HG03558 (cell line): ENCODE measurements at regions not wholly inside any gene's neighbourhood (a gene's known extent, or its start where the extent isn't known, plus 50 kb on each side); places are given as distances from the start of the nearest gene placed in this dataset.

Experiments
- ATAC-seq: cut with Tn5 transposase; IDR thresholded peaks from one replicate; pipeline ENCODE4 v1.9.1; 2021; ENCODE audit warnings: moderate number of reproducible peaks; ENCODE audit not compliant: unreplicated experiment; ENCODE audit errors: extremely low read depth

- no peak for ATAC-seq
These were observed 281.2 kb upstream of the THBS1 start for GRCh38 chr15:39299486-39300267.

DNA sequence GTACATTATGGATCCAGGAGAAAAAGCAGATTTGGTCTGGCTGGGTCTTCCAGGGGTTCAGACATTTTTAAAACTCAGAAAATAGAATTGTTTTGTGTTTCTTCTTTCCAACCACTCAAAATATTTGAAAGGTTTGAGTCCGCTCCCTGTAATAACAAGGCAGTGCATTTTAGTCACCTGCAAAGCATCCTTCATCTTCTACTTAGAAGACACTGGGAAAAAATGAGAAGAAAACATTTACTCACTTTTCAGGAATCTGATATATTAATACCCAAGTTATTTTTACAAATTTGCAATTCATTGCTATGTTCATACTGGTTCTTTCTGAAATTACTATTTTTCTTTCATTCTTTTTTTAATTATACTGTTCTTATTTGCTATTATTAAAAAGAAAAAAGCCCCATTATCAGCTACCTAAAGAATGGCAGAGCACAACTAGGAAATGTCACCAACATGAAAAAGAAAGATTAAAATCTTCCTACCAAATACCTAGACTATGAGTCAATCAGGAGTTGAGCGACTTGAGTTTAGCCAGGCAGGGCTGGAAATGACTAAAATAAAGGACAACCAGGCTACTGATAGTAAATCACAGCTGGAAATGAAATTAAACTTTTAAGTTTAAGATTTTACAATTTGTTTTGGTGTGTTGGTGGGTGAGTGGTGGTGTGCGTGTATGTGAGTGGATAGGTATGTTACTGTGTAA lies 280.3 kb upstream of the THBS1 start:
- ATAC-seq, result no peak

DNA sequence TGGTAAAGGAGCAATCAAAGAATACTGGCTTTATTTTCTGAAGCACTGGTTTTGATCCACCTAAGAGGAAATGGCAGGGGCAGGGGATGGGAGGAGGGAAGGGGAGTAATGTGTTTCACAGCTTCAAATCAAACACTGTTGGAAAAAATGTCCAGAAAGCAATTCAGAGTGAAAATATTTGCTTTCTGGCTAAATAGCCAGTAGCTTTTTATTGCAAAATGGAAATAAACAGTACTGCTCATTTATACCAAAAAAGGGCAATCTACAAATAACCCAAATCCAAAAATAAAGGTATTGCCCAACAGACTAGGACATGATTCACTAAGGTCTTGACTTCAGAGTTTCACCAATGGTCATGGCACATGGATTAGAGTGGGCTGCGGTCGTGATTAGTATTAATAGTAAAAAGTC lies 279.3 kb upstream of the THBS1 start:
- no peak for ATAC-seq

- no peak for ATAC-seq
These were observed 277.9 kb upstream of the THBS1 start for GRCh38 chr15:39302936-39303335.

DNA sequence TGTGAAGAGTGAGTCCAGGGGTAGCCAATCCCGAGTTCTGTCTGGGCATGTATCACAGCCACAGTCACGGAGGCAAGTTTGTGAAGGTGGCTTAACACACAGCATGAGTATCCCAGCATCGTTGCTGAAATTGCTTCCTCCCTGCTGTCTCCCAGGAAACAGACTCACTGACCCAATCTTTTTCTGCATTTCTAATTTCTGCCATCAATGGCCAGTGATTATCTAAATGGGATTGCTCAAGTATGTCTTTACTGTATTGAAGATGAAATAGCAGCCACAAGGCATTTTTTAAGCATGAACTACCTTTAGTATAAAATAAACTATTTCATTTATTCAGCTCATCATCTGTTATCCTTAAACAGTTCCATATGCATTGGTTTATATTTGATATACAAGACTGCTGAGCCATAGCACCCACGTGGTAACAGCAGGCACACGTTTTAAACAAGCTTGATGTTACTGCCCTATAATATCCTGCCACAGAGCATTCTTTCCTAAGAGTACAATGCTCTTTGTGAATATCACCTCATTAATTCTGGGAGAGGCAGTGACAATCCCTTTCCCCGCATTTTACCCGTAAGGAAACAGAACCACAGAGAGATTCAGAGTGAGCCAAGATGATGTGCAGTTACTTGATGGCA lies 276.6 kb upstream of the THBS1 start:
- ATAC-seq, result no peak

DNA sequence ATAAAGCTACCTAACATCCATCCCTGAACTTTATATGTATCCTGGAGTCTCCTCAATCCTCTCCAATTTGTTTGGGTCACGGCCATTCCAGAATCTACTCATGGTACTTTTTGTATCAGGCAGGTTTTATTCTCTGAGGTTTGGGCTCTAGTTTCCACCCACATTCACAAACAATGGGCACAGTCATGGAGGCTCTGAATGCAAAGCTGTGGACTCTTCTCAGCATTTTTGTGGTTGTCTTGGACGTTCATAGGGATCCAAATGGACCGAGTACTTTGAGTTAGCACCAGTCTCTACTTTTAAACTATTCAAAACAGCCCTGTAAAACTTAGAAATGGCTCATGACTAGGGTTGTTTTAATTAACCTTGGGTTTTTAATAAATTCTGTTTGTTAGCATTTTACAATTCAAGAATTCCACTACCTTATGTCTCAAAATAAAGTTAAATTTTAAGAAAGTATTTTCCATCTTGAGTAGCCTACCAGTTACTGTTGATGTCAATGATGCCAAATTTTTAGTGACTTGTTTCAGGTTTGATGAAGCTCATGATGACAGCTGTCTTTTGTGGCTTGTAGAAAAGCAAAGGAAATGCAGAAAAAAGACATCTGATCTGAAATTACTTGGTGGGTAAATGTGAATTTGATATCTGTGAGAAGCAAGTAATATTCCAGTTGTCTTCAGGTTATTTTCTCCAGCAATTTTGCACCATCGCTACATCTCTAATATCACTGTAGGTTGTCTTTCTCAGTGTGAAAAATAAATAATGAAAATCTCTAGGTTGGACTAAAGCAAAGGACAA lies 275.7 kb upstream of the THBS1 start:
- ATAC-seq, result no peak

DNA sequence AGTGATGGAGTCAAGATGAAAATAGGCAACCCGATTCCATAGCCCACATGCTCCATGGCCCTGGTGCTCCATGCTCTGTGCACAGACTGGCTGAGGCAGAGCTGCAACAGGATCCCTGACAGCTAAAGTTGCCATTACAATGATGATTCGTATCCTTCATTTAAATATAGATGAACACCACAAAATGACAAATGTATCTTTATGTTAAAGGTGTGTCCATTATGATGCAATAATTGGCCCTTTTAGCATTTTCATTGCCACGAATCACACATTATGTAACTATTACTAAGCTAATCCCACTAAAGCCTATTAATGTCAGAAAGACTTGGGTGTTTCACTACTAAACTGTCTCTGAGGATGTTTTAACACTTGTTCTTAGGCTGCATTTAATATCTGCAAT lies 270.2 kb upstream of the THBS1 start:
- ATAC-seq, result no peak

DNA sequence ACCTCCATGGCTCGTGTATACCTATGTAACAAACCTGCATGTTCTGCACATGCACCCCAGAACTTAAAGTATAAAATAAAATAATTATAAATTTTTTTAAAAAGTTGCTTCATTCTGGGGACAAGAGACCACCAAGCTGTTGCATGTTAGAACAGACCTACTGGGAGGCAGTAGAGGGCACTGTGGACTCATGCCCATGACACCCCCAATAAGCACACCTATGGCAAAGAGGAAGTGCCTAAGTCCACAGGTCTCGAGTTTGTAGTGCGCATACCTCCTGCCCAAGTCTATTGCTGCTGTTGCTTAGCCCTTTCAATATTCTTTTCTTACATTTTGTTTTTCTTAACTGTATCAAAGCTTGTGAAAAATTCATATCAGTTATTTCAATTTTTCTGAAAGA lies 267.9 kb upstream of the THBS1 start:
- ATAC-seq, result no peak

- no peak for ATAC-seq
These were observed 267.4 kb upstream of the THBS1 start for GRCh38 chr15:39313467-39313866.

DNA sequence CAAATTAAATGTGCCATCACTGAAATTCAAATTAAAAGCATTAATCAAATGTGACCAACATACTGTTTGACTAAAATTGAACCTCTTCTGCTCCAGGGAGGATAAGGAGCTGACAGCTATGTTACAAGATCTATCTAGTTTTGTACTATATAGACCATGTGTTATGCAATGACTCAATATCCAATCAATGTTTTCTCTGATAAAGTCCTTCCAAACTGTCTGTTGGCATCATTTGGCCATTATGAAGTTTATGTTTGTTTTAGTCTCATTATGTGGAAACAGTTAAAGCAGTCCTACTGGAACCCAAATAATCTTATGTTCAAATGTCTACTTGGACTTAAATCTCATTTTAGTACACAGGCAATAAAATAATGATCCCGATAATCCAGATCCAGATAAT lies 267.0 kb upstream of the THBS1 start:
- no peak for ATAC-seq

GRCh38 chr15:39315206-39315850 lies 265.6 kb upstream of the THBS1 start:
- ATAC-seq, result no peak

DNA sequence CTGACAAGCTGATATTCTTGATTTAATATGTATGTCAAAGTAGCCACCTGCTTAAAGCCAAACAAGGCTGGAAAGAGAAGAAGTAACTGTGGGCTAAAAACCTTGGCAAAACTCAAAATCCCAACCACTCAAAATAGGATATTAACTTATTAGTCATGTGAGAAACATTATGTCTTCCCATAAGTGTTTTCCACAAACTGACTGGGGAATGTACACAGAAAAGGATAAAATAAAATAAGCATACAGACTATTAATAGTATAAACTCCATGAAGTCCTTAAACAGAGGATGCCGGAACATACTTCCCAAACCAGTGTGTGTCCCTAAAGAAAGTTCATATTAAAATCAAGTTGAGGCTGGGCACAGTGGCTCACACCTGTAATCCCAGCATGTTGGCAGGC lies 263.7 kb upstream of the THBS1 start:
- ATAC-seq, result no peak

DNA sequence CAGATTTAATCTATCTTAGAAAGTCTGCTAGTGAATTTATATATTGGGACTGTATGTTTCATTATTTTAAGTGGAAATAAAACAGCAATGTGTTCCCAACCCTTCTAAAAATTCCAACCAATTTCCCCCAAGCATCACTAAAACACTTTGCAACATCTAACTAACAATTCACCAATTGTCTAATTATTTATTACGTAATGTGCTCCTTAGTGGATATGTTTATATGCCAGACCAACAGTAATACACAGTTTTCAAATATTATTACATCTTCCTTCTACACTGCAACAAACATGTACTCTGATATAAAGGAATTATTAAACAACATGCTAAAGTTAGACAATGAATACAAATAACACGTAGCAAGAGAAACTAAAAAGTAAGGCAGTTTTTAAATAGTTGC lies 262.6 kb upstream of the THBS1 start:
- no peak for ATAC-seq

DNA sequence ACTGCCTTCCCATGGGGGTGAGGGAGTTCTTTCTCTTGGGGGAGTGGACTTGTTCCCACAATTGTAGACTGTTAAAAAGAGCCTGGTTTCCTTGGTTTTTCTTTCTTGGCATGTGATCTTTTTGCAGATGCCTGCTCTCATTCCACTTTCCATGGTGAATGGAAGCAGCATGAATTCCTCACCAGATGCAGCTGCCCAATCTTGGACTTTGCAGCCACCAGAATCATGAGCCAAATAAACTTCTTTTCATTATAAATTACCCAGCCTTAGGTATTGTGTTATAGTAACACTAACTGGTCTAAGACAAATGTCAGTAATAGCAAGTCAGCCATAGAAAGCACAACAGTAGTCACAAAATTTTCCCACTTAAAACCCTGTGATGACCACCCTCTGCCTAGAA lies 260.5 kb upstream of the THBS1 start:
- no peak for ATAC-seq

DNA sequence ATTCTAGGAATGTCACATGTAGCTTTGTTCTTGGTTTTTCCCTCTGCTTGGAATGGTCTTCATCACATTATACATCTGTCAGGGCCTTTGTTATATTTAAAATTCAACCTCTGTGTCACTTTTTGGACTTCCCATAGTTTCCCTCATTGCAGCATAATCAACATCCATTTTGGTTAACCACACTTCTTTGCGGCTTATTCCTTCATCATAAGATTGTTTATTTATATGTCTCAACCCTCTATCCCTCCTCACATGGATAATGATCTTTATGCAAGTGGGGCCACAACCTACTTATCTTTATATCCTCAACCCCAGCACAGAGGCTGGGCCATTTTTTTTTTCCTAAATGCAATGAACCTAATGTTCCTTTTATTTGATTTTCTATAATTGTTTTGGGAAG lies 260.0 kb upstream of the THBS1 start:
- no peak for ATAC-seq

- ATAC-seq, result no peak
These were observed 258.9 kb upstream of the THBS1 start for GRCh38 chr15:39321977-39322376.

DNA sequence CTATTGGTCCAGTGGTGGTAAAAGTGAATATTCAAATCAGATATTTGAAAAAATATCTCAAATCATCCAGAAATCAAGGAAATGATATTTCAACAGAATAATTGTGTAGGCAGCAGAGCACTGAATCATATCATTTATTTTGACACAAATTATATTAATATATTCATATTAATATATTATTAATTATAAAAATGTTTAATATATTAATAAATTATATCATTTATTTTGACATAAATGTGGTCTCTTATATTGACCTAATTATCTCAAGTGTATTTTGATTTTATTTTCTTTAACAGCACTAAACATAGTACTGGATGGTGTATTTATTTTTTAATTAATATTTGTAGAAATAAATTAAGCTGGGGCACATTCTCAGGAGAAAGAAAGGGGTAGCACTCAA lies 257.7 kb upstream of the THBS1 start:
- no peak for ATAC-seq

GRCh38 chr15:39323706-39324105 lies 257.2 kb upstream of the THBS1 start:
- no peak for ATAC-seq

DNA sequence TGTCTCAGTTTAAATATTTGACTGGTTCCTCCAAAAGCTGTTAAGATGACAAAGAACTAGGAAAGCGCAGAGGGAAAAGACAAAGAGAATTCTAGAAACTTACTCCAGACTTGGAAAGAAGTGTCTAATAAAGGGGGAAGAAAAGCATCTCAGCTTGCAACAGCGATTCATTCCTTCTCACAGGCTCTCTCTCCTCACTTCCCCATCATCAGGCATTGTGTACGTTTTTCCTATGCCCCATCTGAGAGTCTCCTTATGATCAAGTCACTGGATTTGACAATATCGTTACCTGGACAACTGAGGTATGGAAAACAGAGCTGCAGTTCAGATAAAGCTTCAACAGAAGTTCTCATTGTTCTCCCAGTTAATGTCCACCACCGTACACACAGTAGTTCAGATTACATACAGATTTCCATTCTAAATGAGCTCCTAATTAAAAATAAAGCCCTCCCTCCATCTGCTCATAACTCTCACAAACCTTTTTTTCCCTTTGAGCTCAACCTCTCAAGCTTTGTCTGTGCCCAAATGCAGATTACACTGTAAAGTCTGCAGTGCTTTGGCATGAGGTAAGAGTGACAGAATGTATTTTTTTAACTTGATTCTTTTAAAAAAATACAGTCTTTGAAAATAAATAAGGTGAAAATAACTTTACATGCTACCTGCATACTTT lies 254.4 kb upstream of the THBS1 start:
- no peak for ATAC-seq
